NCI-H146 treated with DMSO at 0.1 percent for 48 hours (cell line): ENCODE measurements at regions not wholly inside any gene's neighbourhood (a gene's known extent, or its start where the extent isn't known, plus 50 kb on each side); places are given as distances from the start of the nearest gene placed in this dataset.
"Not testable (repeated sequence)": the region's sequence is repeated elsewhere in the genome, so short reads cannot be mapped to it uniquely, and the experiment has no call there.

Experiments used
- DNase-seq: peaks from one replicate; lab custom pipeline; 2025; ENCODE audit not compliant: unreplicated experiment; lab: John Stamatoyannopoulos, UW

- DNase-seq = no peak
Observed at GRCh38 chr5:16304846-16305245, 125.3 kb upstream of the MARCHF11 start.

GRCh38 chr5:16296946-16297345 lies 117.4 kb upstream of the MARCHF11 start:
- no peak for DNase-seq

DNA sequence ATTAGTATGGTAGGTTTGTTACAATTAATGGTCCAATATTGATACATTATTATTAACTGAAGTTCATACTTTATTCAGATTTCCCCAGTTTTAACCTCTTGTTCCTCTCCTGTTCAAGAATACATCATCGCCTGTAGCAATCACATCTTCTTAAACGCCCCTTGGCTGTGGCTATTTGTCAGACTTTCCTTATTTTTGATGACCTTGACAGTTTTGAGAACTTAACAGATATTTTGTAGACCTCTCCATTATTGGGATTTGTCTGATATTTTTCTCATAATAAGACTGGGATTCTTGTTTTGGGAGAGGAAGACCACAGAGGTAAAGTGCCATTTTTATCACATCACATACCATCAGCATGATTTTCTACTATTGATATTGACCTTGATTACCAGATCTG lies 112.3 kb upstream of the MARCHF11 start:
- no peak for DNase-seq

DNA sequence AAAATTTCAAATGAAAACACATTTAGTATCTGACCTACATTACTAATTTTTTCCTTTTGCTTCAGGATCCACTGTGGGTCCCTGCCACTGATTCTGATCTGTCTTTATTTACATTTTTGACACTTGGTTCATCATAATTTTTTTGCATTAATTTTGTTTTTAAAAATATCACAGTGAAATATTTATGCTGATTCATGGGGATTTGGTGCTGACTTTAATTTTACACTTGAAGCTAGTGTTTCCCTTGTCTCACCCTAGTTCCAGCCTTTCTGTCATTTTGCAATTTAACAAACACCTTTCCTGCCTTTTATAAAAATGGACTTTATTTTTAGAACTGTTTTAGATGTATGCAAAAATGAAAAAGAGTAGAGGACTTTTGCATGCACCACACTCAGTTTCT lies 111.9 kb upstream of the MARCHF11 start:
- DNase-seq = no peak

DNA sequence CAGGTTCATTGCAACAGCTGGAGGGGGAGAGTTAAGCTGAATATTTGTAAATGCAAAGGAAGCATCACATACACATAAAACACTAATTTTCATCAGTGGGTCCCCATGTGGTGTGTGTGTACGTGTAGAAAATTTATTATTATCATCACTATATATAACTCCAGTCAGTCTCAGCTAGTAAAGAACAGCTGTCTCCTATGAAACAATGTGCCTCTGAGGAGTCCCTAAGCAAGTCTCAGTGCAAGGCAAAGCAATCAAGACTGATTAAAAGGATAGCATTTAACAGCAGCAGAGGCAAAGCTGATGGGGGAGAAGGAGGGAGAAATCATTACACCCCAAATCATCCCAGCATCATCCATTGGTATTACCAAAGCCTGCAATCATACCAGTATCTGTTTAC lies 104.2 kb upstream of the MARCHF11 start:
- DNase-seq = no peak

- DNase-seq = not testable (repeated sequence)
Observed at GRCh38 chr5:16276859-16277258, 97.3 kb upstream of the MARCHF11 start.

GRCh38 chr5:16271851-16272250 lies 92.3 kb upstream of the MARCHF11 start:
- DNase-seq = peak; percentile 79

DNA sequence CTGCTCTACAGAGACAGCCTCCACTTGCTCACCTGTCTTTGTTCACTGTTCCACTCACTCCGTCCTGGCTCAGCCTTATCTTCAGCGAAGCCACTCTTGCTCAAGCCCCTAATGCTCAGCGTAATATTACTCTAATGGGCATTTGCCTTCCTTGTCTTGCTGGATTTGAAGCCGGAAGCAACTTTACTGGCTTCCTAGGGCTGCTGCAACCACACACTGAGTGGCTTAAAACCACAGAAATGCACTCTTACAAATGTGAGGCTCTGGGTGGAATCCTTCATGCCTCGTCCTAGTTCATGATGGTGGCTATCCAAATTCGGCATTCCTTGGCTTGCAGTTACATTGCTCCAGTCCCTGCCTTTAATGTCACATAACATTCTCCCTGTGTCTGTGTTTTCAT lies 85.5 kb upstream of the MARCHF11 start:
- DNase-seq = no peak

DNA sequence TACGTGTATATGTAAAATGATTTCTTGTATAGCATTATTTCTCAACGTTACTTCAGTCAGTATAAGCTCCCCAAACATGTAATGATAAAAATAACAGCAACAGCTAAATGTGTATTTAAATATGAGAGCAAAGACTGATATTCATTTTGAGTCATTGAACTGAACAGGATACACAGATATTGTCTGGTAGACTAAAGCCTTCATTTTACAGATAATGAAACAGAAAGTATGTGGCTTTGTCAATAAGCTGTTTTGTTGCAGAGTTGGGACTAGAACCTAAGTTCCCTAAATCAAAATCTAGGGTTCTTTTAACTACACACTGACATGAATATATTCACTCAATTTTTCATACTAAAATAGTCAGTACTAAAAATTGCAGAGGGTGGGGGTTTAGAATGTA lies 80.4 kb upstream of the MARCHF11 start:
- no peak for DNase-seq

- DNase-seq = no peak
Observed at GRCh38 chr5:16253856-16254255, 74.3 kb upstream of the MARCHF11 start.

GRCh38 chr5:16245956-16246355 lies 66.4 kb upstream of the MARCHF11 start:
- no peak for DNase-seq

GRCh38 chr5:16245249-16245648 lies 65.7 kb upstream of the MARCHF11 start:
- DNase-seq = no peak

- DNase-seq = no peak
Observed at GRCh38 chr5:16238018-16238417, 58.4 kb upstream of the MARCHF11 start.

DNA sequence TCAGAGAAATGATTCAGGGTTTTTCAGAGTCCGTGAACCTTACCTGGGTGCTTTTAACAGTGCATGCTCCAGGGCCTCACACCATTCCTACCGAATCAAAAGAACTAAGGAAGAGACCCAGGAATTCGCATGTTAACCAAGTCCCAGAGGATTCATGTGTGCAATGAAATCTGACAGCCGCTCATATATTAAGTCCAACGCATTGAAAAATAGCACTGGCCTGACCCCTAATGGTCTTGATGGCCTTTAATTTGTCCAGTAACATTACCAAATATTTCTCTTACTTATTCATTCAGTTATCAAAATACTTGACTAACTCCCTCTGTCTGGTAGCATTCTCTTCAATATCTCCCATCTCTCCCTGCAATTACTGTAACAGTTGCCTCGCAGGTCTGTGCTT lies 55.0 kb upstream of the MARCHF11 start:
- no peak for DNase-seq

- no peak for DNase-seq
Observed at GRCh38 chr5:16233730-16234129, 54.1 kb upstream of the MARCHF11 start.

GRCh38 chr5:16229357-16229940 lies 49.9 kb upstream of the MARCHF11 start:
- DNase-seq = no peak
